Stimulated activated CD8-positive, alpha-beta memory T cell treated with anti-CD3 and anti-CD28 coated beads, Interleukin-2, amount 100 ng/mL, for 1 hour (primary cell): ENCODE measurements at regions not wholly inside any gene's neighbourhood (a gene's known extent, or its start where the extent isn't known, plus 50 kb on each side); places are given as distances from the start of the nearest gene placed in this dataset.

Experiments
- DNase-seq, 2 donors: peaks; one replicate each; pipeline ENCODE4 v3.0.0-alpha.2; 2020; ENCODE audit warnings: low read depth in 2 of 2

- no peak for DNase-seq
Observed at GRCh38 chr5:133769842-133770241, 157.5 kb upstream of the FSTL4 start.

GRCh38 chr5:133763744-133764143 is 151.4 kb upstream of the FSTL4 start:
- no peak for DNase-seq

- no peak for DNase-seq
Observed at GRCh38 chr5:133761632-133762031, 149.3 kb upstream of the FSTL4 start.

DNA sequence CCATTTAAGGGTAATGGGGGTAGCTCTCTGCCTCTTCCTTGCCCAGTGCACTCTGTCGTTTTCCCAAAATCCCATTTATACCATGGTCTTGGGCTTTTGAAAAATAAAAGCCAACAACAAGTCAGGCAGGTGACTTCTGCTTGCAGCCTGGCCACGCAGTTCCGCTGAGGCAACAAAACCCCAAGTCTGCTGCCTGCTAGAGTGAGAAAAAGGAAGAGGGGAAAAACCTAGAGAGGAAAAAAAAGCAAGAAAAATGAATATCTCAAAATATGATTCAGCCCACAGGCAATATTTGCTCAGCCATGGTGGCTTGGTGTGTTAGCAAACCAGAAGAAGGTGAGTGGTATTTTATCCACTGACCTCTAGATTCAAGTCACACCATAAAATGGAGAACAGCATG is 148.2 kb upstream of the FSTL4 start:
- DNase-seq, result no peak

GRCh38 chr5:133758641-133759040 is 146.3 kb upstream of the FSTL4 start:
- no peak for DNase-seq

GRCh38 chr5:133757396-133757945 is 145.1 kb upstream of the FSTL4 start:
- no peak for DNase-seq

- DNase-seq, result no peak
Observed at GRCh38 chr5:133756756-133757155, 144.4 kb upstream of the FSTL4 start.

DNA sequence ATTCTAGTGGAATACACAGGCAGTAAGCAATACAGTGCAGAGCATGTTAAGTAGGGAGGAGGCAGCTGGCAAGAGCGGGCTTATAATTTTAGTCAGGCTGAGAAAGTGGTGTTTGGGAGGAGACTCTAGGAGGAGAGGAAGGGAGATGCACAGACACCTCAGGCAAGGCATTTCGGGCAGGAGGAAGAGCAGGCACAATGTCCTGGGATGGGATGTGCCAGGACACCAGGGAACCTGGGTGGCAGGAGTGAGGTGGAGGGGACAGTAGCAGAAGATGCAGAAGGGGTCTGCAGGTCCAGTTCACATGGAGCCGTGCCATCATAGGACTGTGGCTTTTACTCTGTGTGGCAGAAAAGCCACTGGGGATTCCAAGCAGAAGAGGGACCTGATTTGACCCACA is 143.7 kb upstream of the FSTL4 start:
- no peak for DNase-seq

DNA sequence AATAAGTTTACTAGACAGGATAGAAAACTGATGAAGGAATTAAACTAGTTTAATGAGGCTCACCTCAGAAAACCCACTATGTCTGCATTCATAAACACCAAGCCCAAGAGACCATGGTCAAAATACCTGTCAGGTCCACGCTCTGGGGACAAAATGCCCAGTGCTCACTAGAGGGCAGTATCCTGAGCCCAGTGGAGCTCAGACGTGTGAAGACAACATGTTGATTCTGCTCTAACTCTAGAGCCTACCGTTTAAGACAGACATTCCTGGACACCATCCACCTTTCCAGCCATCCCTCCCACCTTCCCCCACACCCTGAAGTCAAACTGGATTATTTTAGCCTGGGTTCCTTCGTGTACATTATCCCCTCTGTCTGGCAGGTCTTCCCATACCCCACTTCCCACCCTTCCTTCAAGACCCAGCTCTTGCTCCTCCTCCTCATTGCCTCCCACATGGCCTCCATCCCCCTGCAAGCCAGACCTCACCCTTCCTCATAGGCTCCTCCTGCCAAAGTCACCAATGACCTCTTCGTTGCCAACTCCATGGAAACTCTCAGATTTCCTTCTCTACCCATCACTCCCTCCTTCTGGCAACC is 142.3 kb upstream of the FSTL4 start:
- no peak for DNase-seq

- no peak for DNase-seq
Observed at GRCh38 chr5:133753856-133754255, 141.5 kb upstream of the FSTL4 start.

DNA sequence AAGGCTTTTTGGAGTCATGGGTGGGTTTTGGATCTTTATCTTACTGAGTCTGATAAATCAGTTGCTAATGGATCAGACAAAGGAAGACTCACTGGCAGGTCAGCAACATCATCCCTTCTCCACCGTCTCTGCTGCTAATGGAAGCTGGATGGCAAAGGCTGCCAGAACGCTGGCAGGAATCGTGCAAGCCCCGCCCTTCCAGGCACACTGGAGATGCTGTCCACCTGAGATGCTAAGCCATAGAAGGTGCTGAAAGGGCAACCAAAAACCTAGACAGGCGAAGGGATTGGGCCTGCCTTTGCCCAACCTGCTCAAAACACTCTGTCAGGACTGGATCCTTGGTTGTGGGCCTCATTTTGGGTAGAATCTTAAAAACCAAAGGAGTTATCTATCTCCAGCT is 139.5 kb upstream of the FSTL4 start:
- no peak for DNase-seq

- no peak for DNase-seq
Observed at GRCh38 chr5:133751421-133751820, 139.1 kb upstream of the FSTL4 start.

DNA sequence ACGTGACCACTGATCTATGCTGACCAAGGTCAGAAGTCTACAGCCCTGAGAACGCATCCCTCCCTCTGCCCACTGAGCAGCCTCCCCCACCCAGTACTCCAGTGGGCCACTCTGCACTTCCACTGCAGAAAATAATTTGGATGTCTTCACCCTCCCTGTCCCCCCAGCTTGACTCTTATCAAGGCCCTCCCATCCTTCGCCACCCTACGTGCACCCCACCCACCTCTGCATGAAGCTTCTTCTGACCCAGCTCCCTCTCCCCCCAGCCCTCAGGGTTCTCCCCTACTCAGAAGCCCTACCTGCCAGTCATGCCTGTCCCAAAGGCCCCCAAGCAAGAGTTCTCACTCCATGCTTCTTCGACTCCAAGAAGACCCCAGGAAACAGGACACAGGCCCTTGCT is 138.5 kb upstream of the FSTL4 start:
- no peak for DNase-seq

DNA sequence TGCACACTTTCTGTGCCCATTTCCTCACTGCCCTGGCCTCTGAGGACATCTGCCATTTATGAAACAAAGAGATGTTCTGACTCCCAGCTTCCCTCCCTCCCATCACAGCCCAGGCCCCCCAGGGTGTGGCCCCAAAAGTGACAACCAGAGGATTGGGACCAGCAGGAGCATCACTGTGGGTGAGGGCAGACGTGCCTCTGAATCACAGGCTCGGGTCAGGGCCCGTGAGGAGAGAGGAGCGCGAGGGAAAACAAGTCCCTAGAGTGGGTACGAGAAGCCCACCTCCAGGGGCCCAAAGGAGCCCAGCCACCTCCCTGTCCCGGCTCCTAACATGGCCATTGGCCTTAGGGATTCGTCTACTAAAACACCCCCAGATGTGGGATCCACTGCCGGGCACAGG is 138.0 kb upstream of the FSTL4 start:
- no peak for DNase-seq

GRCh38 chr5:133749331-133749985 is 137.1 kb upstream of the FSTL4 start:
- no peak for DNase-seq

DNA sequence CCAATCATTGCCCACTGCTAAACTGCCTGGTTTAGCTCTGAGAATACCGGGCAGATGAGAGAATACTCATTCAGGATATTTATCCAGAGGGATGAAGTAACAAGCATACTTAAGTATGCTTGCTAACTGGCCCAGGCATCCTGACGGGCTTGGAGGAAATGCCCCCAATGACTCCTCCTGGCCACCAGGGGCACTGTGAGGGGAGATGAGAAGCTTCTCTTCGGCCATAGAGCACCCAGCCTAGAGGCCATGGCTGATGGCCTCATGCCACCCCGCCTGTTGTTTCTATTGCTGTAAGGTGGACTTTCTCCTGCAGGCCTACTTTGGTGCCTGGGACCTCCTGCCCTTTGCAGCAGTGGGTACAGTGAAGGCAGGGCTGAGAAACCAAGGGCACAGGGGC is 134.5 kb upstream of the FSTL4 start:
- DNase-seq, result no peak

GRCh38 chr5:133744960-133745308 is 132.6 kb upstream of the FSTL4 start:
- no peak for DNase-seq

DNA sequence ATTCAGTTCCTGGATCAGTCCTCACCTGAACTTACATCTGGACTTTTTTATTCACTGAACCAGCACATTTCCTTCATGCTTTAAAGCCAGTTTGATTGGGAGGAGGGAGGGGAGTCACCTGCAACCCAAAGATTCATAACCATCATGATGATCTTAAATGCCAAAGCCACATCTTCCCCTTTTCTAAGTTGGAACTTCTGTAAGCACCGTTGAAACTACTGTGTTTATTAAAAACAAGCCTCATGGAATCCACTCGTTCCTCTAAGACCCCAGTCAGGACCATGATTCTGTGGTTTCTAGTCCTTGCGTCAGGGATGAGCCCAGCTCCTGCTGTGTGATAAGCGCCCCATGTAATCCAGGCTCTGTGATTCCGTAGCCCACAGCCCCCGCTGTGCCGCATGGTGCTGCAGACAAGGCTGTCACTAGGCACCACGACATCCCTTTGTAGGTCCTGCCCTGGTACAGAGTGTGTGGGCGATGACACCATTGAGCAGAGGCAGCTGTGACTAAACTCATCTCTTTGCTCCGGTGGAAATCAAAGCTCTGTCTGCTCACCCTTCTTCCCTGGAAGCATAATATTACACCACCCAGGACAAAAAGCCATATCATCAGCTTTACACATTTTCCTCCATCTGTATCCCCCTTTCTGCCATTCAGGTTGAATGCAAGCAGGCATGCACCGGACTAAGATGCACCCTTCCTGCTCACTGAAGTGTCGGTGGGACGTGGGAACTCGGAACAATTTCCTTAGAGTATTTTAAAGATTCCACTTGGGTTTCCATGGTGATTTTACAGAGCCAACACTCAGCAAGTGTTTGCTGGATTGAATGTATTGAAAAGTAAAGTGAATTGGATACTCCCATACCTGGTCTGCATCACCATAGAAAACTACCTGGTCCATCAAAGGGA is 132.0 kb upstream of the FSTL4 start:
- DNase-seq, result no peak

GRCh38 chr5:133742431-133742988 is 130.2 kb upstream of the FSTL4 start:
- no peak for DNase-seq

GRCh38 chr5:133741818-133742355 is 129.5 kb upstream of the FSTL4 start:
- DNase-seq, result no peak

DNA sequence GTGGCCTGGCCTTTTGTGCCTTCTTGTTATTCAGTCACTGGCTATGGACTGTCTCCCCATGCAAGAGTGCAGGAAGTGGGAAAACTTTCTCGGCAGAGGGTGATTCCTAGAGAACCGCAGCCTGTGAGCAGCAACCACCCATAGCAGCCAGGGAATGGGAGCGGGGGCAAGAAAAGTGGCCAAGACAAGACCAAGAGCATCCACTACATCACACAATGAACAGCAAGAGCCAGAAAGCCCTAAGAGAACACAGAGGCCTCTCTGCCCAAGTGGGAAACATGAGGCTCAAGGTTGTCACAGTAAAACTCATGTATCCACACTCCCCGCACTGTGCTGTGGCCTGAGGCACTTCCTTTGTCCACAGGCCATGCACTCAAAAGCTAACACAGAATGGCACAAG is 129.1 kb upstream of the FSTL4 start:
- no peak for DNase-seq

- DNase-seq, result no peak
Observed at GRCh38 chr5:133739181-133739780, 126.9 kb upstream of the FSTL4 start.
